BJ (cell line): ENCODE measurements at regions not wholly inside any gene's neighbourhood (a gene's known extent, or its start where the extent isn't known, plus 50 kb on each side); places are given as distances from the start of the nearest gene placed in this dataset.

Experiments
- CTCF ChIA-PET: fragments of 350-600 bp; formaldehyde crosslinking; extraction: SDS; loops from one replicate; lab custom pipeline; 2021; ENCODE audit warnings: antibody characterized with exemption, inconsistent platforms; lab: Yijun Ruan, JAX
- POLR2A ChIA-PET: fragments of 300-600 bp; sonication (Branson Sonifier 250); formaldehyde crosslinking; extraction: SDS; loops from one replicate; lab custom pipeline; 2021; ENCODE audit warnings: antibody characterized with exemption; lab: Charles Lee
- DNase-seq: peaks from one replicate; pipeline ENCODE4 v3.0.0-alpha.2; 2011; ENCODE audit warnings: low read depth
- H3K27me3 ChIP-seq: 2 replicates; pipeline ENCODE4 v1.6.0; 2011; ENCODE audit warnings: low read length; ENCODE audit not compliant: control insufficient read depth, insufficient read depth
- H3K36me3 ChIP-seq: 2 replicates; pipeline ENCODE4 v1.5.1; 2011; ENCODE audit warnings: low read length; ENCODE audit not compliant: control insufficient read depth, insufficient read depth
- H3K4me3 ChIP-seq: 2 replicates; pipeline ENCODE4 v1.5.1; 2011; ENCODE audit warnings: low read depth, mild to moderate bottlenecking, control low read depth, low read length
- TF ChIP-seq, protein P1 (sequence below): IDR thresholded peaks from 2 replicates; pipeline ENCODE4 v1.5.1; 2011; ENCODE audit warnings: low read depth, mild to moderate bottlenecking, control low read depth, inconsistent platforms, low read length, moderate library complexity; ENCODE audit not compliant: insufficient read depth

DNA sequence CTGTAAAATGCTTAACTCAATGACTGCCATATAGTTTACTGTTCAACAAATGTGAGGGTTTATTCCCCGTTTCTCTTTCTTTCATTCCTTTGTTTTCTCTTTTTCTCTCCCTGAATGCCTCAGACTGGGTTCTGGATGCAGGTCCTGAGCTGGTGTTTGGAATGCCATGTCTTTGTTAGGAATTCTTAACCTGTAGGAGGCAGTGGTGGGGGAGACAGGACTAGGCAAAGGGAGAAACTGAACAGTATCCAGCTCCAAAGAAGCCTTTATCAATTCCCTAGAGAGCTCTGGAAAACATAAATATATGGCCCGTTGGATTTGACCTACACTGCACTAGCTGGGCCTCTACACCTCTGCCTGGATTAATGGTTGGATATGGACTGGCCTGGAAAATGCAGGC lies 621.2 kb upstream of the SLC35B3 start:
- no peak overlapping the region for H3K4me3 ChIP-seq
- ChIA-PET CTCF (no interaction called here), POLR2A (no interaction called here)
- no peaks in the 10 kb centered on the region for H3K36me3 ChIP-seq
- DNase-seq, result no peak
- no peaks in the 10 kb centered on the region for H3K27me3 ChIP-seq
- TF ChIP-seq, protein P1, sequence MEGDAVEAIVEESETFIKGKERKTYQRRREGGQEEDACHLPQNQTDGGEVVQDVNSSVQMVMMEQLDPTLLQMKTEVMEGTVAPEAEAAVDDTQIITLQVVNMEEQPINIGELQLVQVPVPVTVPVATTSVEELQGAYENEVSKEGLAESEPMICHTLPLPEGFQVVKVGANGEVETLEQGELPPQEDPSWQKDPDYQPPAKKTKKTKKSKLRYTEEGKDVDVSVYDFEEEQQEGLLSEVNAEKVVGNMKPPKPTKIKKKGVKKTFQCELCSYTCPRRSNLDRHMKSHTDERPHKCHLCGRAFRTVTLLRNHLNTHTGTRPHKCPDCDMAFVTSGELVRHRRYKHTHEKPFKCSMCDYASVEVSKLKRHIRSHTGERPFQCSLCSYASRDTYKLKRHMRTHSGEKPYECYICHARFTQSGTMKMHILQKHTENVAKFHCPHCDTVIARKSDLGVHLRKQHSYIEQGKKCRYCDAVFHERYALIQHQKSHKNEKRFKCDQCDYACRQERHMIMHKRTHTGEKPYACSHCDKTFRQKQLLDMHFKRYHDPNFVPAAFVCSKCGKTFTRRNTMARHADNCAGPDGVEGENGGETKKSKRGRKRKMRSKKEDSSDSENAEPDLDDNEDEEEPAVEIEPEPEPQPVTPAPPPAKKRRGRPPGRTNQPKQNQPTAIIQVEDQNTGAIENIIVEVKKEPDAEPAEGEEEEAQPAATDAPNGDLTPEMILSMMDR, result no peak

DNA sequence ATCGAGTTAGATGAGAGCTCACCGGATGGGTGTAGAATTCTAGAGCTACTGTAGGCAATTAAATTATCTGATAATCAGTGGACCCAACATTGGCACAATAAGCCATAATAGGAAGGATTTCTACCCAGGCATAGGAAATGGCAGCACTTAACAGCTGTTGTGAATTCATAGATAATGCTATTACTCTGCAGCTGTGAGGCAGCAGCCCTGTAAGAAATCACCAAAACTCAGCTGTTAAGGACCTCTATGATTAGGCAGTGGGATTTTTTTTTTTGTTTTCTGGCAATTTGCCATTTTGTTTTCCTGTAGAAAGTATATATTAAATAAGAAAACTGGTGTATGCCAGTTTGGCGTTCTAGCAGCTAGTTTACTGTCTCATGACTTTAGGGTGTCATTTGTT lies 609.1 kb upstream of the SLC35B3 start:
- TF ChIP-seq, protein P1, result no peak
- CTCF ChIA-PET, result interaction anchor here (0.6 kb wide), 1 partner anchor 154 kb away, joined by 3 read pairs; no protein-coding TSS in a partner anchor
- no peaks in the 10 kb centered on the region for H3K27me3 ChIP-seq
- no peaks in the 10 kb centered on the region for H3K36me3 ChIP-seq
- DNase-seq, result no peak
- POLR2A ChIA-PET, result no interaction called here
- H3K4me3 ChIP-seq, result no peak overlapping the region

DNA sequence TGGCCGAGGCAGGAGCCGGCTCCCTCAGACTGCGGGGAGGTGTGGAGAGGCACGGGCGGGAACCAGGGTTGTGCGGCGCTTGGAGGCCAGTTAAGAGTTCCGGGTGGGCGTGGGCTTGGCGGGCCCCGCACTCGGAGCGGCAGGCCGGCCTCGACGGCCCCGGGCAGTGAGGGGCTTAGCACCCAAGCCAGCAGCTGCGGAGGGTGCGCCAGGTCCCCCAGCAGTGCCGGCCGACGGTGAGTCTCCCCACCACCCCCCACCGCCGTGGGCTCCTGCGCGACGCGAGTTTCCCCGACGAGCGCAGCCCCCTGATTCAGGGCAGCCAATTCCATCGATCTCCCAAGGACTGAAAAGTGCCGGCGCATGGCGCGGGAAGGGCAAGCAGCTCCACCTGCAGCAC lies 605.4 kb upstream of the SLC35B3 start:
- no peaks in the 10 kb centered on the region for H3K27me3 ChIP-seq
- POLR2A ChIA-PET, result no interaction called here
- CTCF ChIA-PET, result no interaction called here

DNA sequence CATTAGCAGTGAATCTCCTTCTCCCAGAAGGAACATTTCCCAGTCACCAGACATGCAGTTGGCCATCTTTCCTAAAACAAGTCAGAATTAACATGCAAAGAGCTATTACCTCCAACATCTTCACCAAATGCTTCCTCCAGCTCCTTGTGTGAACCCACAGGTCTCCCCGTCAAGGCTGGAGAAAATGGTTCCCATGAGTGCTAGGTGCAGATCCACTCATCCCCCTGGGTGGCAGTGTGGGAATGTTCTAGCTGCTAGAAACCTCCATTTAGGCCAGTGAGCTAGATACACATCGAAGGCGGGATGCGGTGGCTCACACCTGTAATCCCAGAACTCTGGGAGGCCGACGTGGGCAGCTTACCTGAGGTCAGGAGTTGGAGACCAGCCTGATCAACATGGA lies 603.9 kb upstream of the SLC35B3 start:
- POLR2A ChIA-PET, result no interaction called here
- Histone ChIP-seq H3K27me3 (no peaks in the 10 kb centered on the region), H3K36me3 (no peaks in the 10 kb centered on the region), H3K4me3 (no peak overlapping the region)
- CTCF ChIA-PET, result no interaction called here
- no peak for DNase-seq
- TF ChIP-seq, protein P1, result no peak

More for the DNA sequence above, 605.4 kb upstream of the SLC35B3 start:
- Histone ChIP-seq H3K36me3 (no peaks in the 10 kb centered on the region), H3K4me3 (no peak overlapping the region)
- no peak for DNase-seq
- TF ChIP-seq, protein P1, result no peak

DNA sequence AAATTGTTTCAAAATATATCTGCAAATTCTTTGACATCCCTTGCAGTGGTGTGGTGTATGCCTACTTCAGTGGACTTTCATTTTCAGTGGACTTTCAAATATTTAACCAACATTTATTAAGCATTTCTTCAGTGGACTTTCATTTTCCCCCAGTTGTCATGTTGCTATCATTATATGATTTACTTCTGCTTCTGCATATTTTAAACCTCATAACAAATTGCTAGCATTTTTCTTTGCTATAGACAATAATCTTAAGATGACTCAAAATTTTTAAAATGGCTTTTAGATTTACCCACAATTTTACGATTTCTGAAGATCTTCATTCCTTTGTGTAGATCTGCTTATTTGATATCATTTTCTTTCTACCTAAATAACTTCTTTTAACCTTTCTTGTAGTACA lies 592.7 kb upstream of the SLC35B3 start:
- POLR2A ChIA-PET, result no interaction called here

More for the DNA sequence above, 592.7 kb upstream of the SLC35B3 start:
- TF ChIP-seq, protein P1, result no peak
- Histone ChIP-seq H3K4me3 (no peak overlapping the region), H3K27me3 (no peaks in the 10 kb centered on the region), H3K36me3 (no peaks in the 10 kb centered on the region)
- CTCF ChIA-PET, result no interaction called here
- no peak for DNase-seq
